GM19238 (cell line): ENCODE measurements at regions not wholly inside any gene's neighbourhood (a gene's known extent, or its start where the extent isn't known, plus 50 kb on each side); places are given as distances from the start of the nearest gene placed in this dataset.

Experiments used
- DNase-seq: peaks from one replicate; pipeline ENCODE4 v3.0.0; 2011; ENCODE audit warnings: low spot score; ENCODE audit not compliant: insufficient read length

- no peak for DNase-seq
These were observed 53.7 kb upstream of the SLC4A10 start for GRCh38 chr2:161570424-161571050.

- no peak for DNase-seq
These were observed 53.2 kb upstream of the SLC4A10 start for GRCh38 chr2:161571051-161571429.
